Esophagus muscularis mucosa (tissue), 3 donors: ENCODE measurements at regions not wholly inside any gene's neighbourhood (a gene's known extent, or its start where the extent isn't known, plus 50 kb on each side); places are given as distances from the start of the nearest gene placed in this dataset.

Experiments used
- EP300 ChIP-seq: sonication (generic); formaldehyde crosslinking; IDR thresholded peaks from one replicate; pipeline ENCODE4 v1.6.1; 2017; ENCODE audit warnings: antibody characterized with exemption
- TF ChIP-seq, protein P1 (sequence below), 3 experiments: fragments of 200-600 bp in 2 of 3; fragments of 450-650 bp in 1 of 3; sonication (generic) in 2 of 3; IDR thresholded peaks; one replicate each; pipeline ENCODE4 v1.5.1; 2017 to 2019; ENCODE audit warnings: antibody characterized with exemption in 3 of 3, mild to moderate bottlenecking in 2 of 3, moderate library complexity in 1 of 3

- TF ChIP-seq, protein P1, sequence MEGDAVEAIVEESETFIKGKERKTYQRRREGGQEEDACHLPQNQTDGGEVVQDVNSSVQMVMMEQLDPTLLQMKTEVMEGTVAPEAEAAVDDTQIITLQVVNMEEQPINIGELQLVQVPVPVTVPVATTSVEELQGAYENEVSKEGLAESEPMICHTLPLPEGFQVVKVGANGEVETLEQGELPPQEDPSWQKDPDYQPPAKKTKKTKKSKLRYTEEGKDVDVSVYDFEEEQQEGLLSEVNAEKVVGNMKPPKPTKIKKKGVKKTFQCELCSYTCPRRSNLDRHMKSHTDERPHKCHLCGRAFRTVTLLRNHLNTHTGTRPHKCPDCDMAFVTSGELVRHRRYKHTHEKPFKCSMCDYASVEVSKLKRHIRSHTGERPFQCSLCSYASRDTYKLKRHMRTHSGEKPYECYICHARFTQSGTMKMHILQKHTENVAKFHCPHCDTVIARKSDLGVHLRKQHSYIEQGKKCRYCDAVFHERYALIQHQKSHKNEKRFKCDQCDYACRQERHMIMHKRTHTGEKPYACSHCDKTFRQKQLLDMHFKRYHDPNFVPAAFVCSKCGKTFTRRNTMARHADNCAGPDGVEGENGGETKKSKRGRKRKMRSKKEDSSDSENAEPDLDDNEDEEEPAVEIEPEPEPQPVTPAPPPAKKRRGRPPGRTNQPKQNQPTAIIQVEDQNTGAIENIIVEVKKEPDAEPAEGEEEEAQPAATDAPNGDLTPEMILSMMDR (IDR thresholded peaks at IDR 0.05), result no peak
- TF ChIP-seq EP300, result no peak
These were observed 80.2 kb downstream of the TMEM47 start for GRCh38 chrX:34576864-34577263.
